NOMO-1 (cell line): ENCODE measurements at regions not wholly inside any gene's neighbourhood (a gene's known extent, or its start where the extent isn't known, plus 50 kb on each side); places are given as distances from the start of the nearest gene placed in this dataset.
"Not testable (repeated sequence)": the region's sequence is repeated elsewhere in the genome, so short reads cannot be mapped to it uniquely, and the experiment has no call there.

Experiments
- DNase-seq, 2 experiments: peaks; one replicate each; lab custom pipeline; 2025; ENCODE audit not compliant: unreplicated experiment in 2 of 2; lab: John Stamatoyannopoulos, UW

DNA sequence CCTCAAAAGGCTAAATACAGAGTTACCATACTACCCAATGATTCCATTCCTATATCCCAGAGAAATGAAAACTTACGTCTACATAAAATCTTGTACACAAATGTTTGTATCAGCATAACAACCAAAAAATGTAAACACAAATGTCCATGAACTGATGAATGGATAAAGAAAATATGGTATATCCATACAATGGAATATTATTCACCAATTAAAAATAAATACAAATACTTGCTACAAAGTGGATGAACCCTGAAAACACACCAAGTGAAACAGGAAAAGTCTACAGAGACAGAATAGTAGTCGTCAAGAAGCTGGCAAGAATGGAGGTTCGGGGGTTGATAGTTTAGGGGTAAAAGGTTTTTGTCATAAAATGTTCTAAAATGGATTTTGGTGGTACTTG, 54.0 kb upstream of the ANKRD28 start:
- no peak for DNase-seq

- peak; percentile 45 to 49 for DNase-seq
Measured at GRCh38 chr3:15858547-15859506, 61.0 kb upstream of the ANKRD28 start.

GRCh38 chr3:15859507-15860013, 61.8 kb upstream of the ANKRD28 start:
- DNase-seq: peak; percentile 71 to 86

DNA sequence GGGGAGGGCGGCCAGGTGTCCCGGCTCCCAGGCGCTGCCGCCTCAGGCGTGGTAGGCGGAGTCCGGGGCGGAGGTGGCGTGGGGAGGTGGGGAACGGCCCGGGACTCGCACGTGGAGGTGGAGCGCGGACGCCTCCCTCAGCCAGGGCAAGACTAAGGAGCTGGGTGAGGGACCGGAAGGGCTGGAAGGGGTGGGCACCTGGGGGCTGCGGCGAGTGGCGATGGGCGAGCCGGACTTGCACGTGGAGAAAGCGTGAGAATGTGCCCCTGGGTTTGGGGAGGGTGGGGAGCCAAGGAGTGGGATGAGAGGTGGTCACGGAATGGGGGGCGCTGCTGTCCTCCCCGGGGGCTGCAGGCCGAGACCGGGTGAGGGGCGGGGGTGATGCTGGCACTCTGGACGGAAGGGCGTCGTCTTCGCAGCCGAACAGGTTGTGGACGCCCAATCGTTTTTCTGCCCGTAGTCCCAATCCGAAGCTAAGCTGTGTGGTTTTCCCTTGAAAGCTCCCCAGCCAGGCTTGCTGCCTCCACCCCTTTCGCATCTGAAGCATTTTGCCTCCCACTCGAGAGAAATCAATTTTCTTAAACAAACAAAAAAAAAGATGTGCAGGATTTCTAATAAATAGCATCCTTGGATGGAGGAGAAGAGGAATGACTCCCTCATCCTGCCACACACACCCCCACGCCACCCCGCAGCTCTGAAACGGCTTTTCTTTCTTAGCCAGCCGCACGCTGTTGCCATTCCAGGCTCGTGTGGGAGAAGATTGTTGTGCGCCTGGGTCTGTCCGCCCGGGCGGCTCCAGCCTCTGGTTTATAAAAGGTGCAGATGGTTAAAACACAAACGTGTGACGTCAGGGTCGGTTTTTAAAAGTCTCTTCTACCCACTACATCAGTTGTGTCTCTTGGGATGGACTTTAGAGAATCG, 62.5 kb upstream of the ANKRD28 start:
- DNase-seq: peak; percentile 14 to 43

DNA sequence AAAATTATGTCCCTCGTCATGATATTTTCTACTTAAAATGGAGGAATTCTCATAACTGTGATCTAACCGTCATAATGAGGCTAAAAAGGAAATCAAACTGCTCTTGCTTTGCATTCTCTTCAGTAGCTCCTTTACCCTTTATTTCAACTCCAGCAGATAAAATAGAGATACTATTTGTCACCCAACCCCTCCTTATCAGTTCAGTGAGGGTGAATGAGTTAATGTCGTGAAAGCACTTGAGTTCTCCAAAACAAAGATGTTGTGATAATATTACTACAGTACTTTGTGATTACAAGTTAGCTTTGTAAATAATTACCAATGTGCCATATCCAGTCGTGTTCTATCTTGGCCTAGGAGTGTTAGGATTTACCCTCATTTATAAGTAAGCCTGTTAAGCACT, 63.4 kb upstream of the ANKRD28 start:
- DNase-seq: no peak

GRCh38 chr3:15872807-15873206, 75.0 kb upstream of the ANKRD28 start:
- no peak for DNase-seq

GRCh38 chr3:15873415-15873814, 75.6 kb upstream of the ANKRD28 start:
- no peak for DNase-seq

- no peak for DNase-seq
Measured at GRCh38 chr3:15875016-15875689, 77.4 kb upstream of the ANKRD28 start.

DNA sequence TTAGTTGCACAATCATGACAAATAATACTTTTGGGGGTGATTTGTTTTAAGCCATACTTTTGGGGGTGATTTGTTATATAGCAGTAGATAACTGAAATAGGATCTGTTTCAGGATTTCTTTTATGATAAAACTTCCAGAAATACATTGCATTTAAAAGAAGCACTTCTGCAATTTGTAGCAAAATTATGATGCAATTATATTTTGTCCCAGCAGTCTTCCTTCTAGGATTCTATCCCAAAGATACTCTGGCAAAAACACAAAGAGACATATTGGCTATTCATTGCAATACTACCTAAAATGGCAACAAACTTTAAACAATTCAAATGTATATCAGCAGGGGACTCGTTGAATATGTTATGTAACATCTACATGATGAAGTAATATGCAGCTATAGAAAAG, 78.9 kb upstream of the ANKRD28 start:
- DNase-seq: peak in 1 of 2 experiments; percentile 10

DNA sequence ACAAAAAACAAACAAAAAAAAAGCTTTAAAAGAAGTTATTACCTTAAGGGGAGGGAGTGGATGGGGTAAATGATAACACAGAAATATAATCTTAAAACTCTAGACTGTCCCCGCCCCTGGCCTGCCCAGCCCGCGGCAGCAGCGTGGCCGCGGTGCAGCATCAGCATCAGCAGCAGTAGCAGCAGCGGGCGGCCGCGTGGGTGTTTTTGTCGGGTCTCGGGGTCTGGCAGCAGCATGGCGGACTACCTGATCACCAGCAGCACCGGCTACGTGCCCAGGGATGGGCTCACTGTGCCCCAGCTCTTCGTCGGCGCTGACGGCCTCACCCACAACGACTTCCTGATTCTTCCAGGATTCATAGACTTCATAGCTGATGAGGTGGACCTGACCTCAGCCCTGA, 80.0 kb upstream of the ANKRD28 start:
- DNase-seq: no peak

DNA sequence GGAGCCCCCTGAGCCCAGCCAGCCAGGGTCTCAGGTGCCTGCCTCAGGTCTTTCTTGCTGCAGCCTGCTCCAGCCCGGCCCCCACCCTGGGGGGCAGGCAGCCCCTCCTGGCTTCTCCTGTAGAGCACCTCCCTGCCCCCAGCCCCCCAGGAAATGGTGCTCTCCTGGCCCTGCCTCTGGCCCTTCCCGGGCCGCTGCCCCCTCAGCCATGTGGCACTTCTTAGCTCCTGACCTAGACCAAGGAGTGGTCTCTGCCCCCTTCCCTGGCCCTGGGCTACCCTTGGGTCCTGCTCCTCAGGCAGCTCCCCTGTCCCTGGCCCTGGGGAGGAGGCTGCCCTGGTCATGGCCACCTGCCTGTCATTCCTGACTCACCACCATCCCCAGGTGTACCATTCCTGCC, 82.0 kb upstream of the ANKRD28 start:
- DNase-seq: not testable (repeated sequence)

DNA sequence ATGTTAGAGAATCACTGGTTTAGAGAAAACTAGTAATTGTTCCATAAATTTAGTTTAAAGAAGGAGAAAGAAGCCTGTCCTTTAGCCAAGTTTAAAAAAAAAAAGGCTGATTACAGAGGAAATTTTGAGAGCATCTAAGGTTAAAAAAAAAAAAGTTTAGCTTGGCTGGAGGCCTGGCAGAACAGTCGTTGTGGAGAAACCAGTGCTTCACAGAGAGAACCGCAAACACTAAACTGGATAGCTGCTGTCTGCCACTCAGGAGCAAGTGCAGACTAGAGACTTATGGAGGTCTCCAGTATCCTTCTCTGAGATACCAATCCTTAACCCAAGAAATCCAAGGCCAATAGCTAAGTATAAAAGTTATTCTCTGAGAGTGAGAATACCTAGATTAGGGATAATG, 84.8 kb upstream of the ANKRD28 start:
- DNase-seq: no peak

DNA sequence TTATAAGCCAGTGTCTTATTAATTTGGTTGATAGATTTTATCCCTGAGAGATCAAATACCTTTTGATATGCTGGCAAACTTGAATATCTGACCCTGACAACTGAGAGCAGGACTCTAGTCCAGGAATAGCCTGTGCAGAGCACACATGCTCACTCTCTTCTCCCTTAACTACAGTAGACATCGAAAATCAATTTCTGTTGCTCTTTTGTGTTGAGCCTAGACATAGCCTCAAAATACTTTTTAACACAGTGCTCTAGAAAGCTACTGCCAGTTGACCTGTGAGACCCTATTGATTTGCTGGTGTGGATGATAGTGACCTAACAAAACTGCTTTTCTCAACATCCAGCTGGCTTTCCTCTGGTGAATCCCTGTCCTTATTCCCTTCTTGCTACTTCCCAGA, 86.4 kb upstream of the ANKRD28 start:
- no peak for DNase-seq

DNA sequence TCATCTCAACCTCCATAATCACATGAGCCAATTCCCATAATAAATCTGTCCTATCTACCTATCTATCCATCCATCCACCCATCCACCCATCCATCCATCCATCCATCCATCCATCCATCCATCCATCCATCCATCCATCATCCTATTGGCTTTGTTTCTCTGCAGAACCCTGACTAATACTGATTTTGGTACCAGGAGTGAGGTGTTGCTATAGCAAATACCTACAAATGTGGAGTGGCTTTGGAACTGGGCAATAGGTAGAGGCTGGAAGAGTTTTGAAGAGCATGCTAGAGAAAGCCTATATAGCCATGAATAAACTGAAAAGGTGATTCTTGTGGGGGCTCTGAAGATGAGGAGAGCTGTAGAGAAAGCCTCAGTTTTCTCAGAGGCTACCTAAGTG, 88.7 kb upstream of the ANKRD28 start:
- no peak for DNase-seq

- no peak for DNase-seq
Measured at GRCh38 chr3:15887261-15887660, 89.5 kb upstream of the ANKRD28 start.

- no peak for DNase-seq
Measured at GRCh38 chr3:15889936-15890335, 92.2 kb upstream of the ANKRD28 start.

DNA sequence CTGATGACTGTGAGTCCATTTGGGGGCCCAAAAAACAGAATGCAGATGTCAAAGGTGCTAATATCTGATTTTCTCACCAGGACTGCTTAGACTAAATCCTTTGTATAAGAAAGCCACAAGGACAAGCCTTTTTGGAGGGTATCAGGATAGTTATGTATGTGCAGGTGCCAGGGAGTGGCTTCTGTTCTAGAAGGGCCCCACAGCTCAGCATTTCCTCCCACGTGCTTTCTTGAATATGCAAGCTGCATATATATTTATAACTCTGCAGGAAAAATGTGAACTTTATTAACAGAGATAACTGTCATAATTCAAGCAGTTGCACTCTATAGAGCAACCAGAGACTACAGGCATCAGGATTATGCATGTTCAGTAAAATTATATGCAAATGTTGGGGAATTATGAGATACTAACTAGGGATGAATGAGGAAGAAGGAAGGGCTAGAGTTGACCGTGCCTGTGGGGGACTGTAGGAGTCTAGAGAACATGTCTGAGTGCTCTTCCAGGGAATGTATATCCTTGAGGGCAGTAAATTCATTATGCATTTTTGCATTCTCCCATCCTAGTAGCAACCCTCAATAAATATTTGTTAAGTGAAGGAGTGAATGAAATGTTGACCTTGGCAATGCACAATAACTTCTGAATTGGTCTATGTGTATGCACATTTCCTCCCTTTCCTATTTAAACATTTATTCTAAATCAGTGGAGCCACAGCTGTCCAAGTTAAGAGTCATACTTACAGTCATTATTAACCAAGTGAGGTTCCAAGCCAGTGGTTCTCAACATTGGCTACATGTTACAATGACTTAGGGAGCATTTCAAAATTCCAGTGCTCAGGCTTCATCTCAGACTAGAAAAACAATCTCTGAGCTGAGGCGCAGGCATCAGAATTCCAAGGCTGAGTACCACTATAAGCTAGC, 94.8 kb upstream of the ANKRD28 start:
- no peak for DNase-seq

DNA sequence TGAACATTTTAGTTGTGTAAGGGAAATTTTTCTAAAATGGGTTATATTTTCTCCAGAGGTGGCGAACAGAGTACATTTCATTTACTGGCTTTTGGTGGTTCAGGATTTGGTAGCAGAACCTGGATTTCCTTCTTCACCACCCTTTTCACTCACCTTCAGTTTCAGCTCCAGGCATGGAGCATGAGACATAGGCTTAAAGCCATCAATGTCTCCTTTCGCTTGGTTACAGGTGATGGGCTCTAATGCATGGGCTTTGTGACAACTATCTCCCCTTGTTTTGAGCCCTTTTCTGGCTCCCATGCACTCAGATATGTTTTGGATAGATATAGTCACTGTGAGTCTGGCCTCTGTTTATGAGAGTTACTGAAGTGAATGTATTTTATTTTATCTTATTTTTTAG, 96.6 kb upstream of the ANKRD28 start:
- DNase-seq: no peak

- no peak for DNase-seq
Measured at GRCh38 chr3:15896500-15896899, 98.7 kb upstream of the ANKRD28 start.

- no peak for DNase-seq
Measured at GRCh38 chr3:15899388-15899787, 101.6 kb upstream of the ANKRD28 start.
